ENCODE measurements at regions not wholly inside any gene's neighbourhood (a gene's known extent, or its start where the extent isn't known, plus 50 kb on each side); places are given as distances from the start of the nearest gene placed in this dataset.

- TF ChIP-seq POLR2AphosphoS5 (IDR thresholded peaks at IDR 0.05) (no peak), POLR2A (IDR thresholded peaks at IDR 0.05) (no peak), EP300 (IDR thresholded peaks at IDR 0.05) (no peak)
- TF ChIP-seq, protein P1, sequence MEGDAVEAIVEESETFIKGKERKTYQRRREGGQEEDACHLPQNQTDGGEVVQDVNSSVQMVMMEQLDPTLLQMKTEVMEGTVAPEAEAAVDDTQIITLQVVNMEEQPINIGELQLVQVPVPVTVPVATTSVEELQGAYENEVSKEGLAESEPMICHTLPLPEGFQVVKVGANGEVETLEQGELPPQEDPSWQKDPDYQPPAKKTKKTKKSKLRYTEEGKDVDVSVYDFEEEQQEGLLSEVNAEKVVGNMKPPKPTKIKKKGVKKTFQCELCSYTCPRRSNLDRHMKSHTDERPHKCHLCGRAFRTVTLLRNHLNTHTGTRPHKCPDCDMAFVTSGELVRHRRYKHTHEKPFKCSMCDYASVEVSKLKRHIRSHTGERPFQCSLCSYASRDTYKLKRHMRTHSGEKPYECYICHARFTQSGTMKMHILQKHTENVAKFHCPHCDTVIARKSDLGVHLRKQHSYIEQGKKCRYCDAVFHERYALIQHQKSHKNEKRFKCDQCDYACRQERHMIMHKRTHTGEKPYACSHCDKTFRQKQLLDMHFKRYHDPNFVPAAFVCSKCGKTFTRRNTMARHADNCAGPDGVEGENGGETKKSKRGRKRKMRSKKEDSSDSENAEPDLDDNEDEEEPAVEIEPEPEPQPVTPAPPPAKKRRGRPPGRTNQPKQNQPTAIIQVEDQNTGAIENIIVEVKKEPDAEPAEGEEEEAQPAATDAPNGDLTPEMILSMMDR (IDR thresholded peaks at IDR 0.05) = no peak
Measured at GRCh38 chr13:64127856-64128255, 2712.2 kb upstream of the PCDH20 start.

Measured in gastroesophageal sphincter (tissue), 3 donors.